T follicular helper cell (primary cell): ENCODE measurements at regions not wholly inside any gene's neighbourhood (a gene's known extent, or its start where the extent isn't known, plus 50 kb on each side); places are given as distances from the start of the nearest gene placed in this dataset.
"Not testable (repeated sequence)": the region's sequence is repeated elsewhere in the genome, so short reads cannot be mapped to it uniquely, and the experiment has no call there.

ENCODE experiments used
- DNase-seq: peaks from one replicate; pipeline ENCODE4 v3.0.0-alpha.2; 2020; ENCODE audit warnings: low read depth

GRCh38 chr10:118965645-118966044 lies 63.9 kb upstream of the NANOS1 start:
- DNase-seq: no peak

- no peak for DNase-seq
Measured at GRCh38 chr10:118966076-118966849, 63.3 kb upstream of the NANOS1 start.

- no peak for DNase-seq
Measured at GRCh38 chr10:118966850-118967125, 62.7 kb upstream of the NANOS1 start.

- DNase-seq: no peak
Measured at GRCh38 chr10:118967160-118967559, 62.4 kb upstream of the NANOS1 start.

GRCh38 chr10:118968060-118968459 lies 61.5 kb upstream of the NANOS1 start:
- DNase-seq: no peak

- no peak for DNase-seq
Measured at GRCh38 chr10:118968482-118968881, 61.0 kb upstream of the NANOS1 start.

- no peak for DNase-seq
Measured at GRCh38 chr10:118969014-118969413, 60.5 kb upstream of the NANOS1 start.

- DNase-seq: no peak
Measured at GRCh38 chr10:118970770-118971169, 58.7 kb upstream of the NANOS1 start.

- no peak for DNase-seq
Measured at GRCh38 chr10:118971187-118971586, 58.3 kb upstream of the NANOS1 start.

GRCh38 chr10:118971876-118972275 lies 57.6 kb upstream of the NANOS1 start:
- DNase-seq: no peak

- DNase-seq: no peak
Measured at GRCh38 chr10:118973744-118974143, 55.8 kb upstream of the NANOS1 start.

- no peak for DNase-seq
Measured at GRCh38 chr10:118974951-118975350, 54.6 kb upstream of the NANOS1 start.

- not testable (repeated sequence) for DNase-seq
Measured at GRCh38 chr10:118976219-118976618, 53.3 kb upstream of the NANOS1 start.

- no peak for DNase-seq
Measured at GRCh38 chr10:118977022-118977599, 52.4 kb upstream of the NANOS1 start.

- no peak for DNase-seq
Measured at GRCh38 chr10:118977835-118978234, 51.7 kb upstream of the NANOS1 start.

GRCh38 chr10:118978316-118978997 lies 51.1 kb upstream of the NANOS1 start:
- no peak for DNase-seq

GRCh38 chr10:118978998-118979350 lies 50.5 kb upstream of the NANOS1 start:
- DNase-seq: no peak

- DNase-seq: no peak
Measured at GRCh38 chr10:118979661-118980060, 49.9 kb upstream of the NANOS1 start.
